Hepatocyte (in vitro differentiated cells): ENCODE measurements at regions not wholly inside any gene's neighbourhood (a gene's known extent, or its start where the extent isn't known, plus 50 kb on each side); places are given as distances from the start of the nearest gene placed in this dataset.

Source experiments
- EZH2 ChIP-seq: fragments of 200-600 bp; sonication (generic); IDR thresholded peaks from 2 replicates; pipeline ENCODE4 v1.6.1; 2016; ENCODE audit warnings: antibody characterized with exemption, mild to moderate bottlenecking, borderline replicate concordance
- TF ChIP-seq, protein P1 (sequence below): fragments of 200-600 bp; sonication (generic); IDR thresholded peaks from 2 replicates; pipeline ENCODE4 v1.5.1; 2016; ENCODE audit warnings: antibody characterized with exemption, mild to moderate bottlenecking; ENCODE audit not compliant: poor library complexity

DNA sequence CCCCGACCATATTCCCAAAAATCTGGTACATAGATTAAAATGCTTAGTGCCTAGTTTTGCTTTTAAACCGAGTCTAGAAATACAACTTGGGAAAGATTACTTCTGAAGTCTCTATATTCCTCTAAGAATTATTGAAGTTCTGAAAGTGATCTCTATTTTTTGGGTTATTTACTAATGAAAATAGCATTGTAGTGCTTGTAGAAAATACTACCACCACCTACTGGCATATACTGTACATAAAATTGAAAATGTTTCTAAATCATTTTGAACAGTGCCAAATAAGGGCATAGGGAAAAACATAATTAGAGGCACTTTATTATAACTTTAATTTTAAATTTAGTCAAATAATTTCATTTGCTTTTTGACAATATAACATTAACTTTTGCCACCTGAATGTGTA is 1399.6 kb upstream of the ZEB2 start:
- TF ChIP-seq, protein P1, sequence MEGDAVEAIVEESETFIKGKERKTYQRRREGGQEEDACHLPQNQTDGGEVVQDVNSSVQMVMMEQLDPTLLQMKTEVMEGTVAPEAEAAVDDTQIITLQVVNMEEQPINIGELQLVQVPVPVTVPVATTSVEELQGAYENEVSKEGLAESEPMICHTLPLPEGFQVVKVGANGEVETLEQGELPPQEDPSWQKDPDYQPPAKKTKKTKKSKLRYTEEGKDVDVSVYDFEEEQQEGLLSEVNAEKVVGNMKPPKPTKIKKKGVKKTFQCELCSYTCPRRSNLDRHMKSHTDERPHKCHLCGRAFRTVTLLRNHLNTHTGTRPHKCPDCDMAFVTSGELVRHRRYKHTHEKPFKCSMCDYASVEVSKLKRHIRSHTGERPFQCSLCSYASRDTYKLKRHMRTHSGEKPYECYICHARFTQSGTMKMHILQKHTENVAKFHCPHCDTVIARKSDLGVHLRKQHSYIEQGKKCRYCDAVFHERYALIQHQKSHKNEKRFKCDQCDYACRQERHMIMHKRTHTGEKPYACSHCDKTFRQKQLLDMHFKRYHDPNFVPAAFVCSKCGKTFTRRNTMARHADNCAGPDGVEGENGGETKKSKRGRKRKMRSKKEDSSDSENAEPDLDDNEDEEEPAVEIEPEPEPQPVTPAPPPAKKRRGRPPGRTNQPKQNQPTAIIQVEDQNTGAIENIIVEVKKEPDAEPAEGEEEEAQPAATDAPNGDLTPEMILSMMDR, result peak; percentile 43
- TF ChIP-seq EZH2, result no peak
